Stimulated activated CD4-positive, alpha-beta T cell treated with anti-CD3 and anti-CD28 coated beads, Interleukin-12 subunit alpha, Interleukin-12 subunit beta, amount 100 ng/mL, for 24 hours (primary cell): ENCODE measurements at regions not wholly inside any gene's neighbourhood (a gene's known extent, or its start where the extent isn't known, plus 50 kb on each side); places are given as distances from the start of the nearest gene placed in this dataset.

Source experiments
- DNase-seq, 2 experiments: peaks; one replicate each; pipeline ENCODE4 v3.0.0-alpha.2; 2020; ENCODE audit warnings: low read depth in 2 of 2

DNA sequence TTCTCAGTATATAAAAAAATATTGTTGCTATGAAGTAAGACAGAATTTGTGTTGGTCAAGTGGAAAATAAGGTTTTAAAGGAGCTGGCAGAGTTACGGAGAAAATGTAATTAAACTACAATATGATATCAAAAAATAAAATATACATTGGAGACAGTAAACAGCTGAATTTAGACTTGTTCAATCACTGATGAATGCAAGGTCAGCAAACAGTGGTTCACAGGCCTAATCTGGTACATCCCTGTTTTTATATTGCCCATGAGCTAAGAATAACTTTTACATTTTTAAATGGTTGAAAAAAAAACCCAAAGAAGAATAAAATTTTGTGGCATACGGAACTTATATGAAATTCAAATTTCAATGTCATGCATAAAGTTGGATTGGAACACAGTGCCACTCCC, 131.0 kb upstream of the TRIB2 start:
- no peak for DNase-seq

DNA sequence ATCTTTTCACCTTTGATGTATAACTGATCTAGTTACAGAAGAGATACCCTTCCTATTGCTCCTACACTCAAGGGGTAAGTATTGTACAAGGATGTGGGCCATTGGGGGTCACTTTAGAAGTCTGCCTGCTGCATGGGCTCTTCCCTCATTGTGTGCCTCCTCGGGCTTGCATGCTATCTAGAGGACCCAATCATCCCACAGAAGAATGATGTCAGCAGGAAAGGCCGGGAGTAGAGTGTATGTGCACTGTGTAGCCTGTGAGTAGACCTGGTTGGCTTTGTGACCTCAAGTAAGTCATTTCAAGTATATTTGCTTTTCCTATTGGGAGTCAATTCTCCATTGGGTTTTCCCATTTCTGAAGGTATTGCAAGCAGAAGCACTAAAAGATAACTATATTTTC, 129.5 kb upstream of the TRIB2 start:
- no peak for DNase-seq

DNA sequence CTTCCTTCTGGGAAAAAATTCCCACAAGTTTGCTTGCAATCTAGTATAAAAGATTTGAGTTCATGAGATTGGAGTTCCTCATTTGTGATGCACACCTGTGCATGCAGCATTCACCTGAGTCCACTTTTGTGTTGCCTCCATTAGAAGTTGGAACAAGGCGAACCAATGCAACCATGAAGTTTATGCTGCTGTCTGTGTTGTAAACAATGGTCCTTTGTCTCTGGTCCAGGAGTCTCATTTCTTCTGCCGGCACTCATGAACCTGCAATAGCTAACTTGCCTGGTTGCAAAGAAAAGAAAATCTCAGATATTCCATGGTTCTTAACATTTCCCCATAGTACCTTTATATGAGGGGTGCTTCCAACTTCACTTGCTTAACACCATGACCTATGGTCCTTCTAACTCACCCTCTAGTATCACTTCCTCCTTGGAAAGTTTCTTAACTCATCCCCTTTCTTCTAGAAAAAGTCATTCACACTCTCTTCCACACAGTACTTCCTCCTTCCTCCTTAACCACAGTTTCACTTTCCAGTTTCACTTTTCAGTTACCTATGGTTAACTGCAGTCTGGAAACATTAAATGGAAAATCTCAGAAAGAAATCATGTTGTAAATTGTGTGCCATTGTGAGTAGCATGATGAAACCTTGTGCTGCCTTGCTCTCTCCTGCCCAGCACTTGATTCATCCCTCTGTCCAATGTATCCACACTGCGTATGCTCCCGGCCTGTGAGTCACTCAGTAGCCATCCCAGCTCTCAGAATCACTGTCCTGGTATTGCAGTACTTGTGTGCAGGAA, 128.8 kb upstream of the TRIB2 start:
- no peak for DNase-seq

DNA sequence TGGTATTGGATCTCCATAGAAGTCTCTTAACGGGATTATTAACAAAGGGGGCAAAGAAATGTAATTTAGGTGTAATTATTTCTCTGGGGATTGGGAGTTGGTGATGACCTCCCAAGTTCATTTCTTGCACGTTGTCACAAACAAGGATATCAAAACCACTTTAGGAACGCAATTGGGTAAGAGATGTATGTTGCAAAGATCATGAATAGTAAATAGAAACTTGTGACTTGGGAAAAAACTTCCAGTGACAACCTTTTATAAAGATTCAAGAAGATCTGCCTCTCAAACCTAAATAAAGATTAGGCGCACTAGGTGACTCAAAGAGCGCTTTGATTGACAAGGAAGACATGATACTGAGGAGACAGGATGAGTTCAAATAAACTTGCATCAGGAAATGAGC, 127.8 kb upstream of the TRIB2 start:
- DNase-seq, result no peak

DNA sequence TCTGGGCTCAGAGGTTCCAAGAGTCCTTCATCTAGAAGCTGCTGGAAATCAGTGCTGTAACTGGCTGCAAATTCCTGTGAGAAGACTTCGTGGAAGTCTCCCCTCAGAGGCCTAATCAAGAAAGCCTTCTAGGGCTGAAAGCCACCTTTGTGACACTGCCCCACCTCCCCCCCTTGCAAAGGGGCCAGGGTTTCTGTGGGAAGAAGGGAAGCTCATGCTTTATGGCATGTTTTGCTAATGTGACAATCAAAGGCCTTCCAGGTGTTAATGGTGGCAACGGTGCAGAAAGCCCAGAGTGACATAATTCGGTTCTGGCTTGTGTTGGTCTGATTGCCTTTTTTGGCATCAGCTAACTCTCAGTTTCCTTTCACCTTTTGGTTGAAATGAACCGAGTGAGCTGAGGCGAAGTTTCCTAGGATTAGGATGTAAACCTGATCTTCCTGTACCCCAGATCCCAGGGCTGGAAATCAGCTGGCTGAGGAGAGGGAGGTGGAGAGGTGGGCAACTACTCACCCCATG, 126.9 kb upstream of the TRIB2 start:
- DNase-seq, result no peak

DNA sequence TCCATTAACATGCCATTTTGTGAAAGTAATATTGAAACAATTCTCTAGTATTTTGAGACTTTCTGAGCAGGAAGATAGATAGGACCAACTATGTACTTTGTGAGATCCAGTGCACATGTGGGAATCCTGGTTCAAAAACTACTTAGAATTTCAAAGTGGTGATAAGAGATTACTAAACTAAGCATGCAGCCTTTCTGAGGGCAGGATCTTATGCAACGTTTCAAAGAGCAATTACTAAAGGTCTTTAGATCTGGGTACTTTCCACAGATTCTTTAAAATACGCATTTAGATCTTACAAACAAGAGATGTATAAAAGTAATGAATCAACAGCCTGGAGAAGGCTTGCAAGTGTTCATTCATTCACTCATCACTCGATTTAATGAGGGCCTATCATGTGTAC, 124.4 kb upstream of the TRIB2 start:
- DNase-seq, result no peak

DNA sequence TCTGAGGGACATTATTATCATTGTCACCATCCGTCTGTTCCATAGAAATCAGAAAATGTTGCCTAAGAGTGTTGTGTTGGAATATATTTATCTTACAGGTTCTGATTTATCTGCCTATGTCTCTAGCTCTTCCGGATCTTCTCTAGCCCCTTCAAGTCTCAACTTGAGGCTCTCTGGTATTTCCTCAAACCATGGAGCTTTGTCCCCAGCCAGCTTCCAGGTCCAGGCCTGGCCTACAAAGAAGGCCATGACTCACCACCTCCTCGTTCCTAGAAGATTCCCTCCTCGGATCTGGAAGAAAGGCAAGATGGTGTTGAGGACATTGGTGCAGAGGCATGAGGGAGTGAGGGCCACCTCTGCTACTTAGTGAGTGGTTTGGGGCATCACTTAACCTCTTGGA, 122.1 kb upstream of the TRIB2 start:
- DNase-seq, result no peak

DNA sequence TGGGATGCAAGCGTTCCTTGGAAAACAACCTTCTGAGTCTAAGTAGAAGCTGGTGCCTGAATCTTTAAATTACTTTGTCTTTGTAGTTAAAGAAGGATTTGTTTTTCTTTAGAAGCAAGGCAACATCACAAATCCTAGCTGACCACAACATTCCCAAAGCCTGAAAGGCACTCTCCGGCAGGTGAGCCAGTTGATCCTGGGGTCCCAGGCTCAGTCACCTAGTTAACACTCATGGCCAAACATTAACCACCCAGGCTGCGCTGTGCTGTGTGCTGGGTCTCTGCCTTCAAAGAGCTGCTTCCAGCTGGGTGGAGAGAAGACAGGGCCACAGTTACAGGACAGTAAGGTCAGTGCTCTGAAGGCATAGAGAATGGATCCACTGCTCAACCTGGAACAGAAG, 120.0 kb upstream of the TRIB2 start:
- DNase-seq, result no peak

DNA sequence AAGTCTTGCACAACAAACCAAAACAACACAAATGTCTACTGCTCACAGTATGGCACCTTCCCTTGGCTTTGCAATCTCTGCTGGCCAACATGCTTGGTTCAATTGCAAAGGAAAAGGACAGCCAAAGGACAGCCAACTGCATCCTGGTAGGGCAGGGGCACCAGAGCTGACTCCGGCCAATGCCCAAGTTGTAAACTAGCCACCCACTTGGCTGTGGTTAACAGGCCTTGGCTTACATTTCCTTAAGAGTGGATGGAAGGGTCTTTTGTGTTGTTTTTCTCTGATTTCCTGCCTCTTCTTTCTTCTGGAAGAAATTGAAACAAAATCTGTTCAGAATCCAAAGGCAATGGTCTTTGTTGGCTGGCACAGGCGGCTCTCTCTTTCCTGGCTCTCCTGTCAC, 119.1 kb upstream of the TRIB2 start:
- no peak for DNase-seq

DNA sequence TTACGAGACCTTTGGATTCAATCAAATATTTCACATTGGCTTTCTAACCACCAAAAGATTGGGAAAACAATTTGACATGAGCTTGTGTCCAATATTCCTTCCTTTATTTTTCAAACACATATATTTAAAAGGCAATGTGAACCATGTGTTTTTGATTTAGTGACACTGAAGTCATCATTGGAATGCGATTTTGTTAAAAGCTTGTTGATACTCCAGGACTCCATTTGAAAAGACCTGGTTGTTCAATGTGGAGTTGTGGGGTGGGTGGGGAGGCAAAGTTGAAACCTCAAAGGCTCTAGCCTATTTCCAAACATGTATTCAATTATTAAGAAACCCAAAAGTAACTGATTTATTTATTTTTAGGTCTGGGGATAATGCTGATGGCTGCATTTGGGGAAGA, 114.1 kb upstream of the TRIB2 start:
- DNase-seq, result no peak

DNA sequence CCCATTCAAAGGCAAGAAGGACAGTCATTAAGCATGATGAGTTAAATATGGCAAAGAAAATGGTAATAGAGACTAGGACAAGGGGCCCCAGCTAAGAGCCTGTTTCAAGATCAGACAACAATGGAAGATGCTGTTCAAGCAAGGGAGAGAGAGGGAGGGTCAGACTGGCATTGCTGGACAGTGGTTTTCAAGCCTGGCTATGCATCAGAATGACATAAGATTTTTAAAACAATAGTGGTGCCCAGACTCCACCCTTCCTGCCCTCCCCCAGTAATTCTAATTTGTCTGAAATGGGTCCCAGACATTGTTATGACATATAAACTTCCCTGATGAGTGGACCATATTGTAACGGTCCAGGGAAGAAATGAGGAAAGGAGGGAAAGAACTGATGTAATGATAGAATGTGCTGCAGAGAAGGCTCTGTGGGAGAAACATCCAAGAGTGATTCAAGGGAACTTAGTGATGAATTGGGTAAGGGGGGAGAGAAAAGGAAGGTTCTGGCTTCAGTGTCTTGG, 112.9 kb upstream of the TRIB2 start:
- no peak for DNase-seq

DNA sequence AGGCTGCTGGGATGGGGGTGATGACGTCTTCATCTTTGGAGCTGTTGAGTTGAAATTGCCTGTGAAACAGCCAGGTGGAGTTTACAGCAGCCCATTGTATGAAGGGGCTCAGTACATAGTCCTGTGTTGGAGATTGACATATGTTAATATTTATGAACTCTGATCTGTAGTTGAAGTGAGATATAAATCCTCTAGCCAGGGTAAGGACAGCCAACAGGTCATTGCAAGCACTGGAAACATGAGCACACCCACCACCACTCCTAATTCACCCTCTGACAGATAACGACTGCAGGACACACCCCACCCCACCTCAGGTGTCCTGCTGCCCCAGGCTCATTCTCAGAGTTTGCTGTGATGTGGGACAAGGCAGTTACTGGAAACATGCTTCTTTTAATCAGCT, 112.4 kb upstream of the TRIB2 start:
- no peak for DNase-seq

DNA sequence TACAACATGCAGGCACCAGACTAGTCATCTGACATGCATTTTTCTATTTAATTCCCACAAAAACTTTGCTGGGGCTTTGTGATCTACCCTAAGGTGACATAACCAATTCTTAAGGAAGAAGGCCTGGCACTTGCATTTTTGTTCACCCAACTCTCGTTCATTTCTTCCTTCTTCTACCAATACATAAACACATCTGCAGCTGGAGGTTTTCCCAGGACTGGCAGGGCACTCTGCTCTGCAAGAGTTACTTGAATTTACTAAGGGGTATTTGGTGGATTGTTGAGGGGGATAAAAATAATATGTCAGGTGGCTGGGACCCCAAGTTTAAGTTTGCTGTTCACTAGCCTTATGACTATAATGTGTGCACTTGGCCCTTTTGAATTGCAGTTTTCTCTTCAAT, 111.4 kb upstream of the TRIB2 start:
- no peak for DNase-seq

DNA sequence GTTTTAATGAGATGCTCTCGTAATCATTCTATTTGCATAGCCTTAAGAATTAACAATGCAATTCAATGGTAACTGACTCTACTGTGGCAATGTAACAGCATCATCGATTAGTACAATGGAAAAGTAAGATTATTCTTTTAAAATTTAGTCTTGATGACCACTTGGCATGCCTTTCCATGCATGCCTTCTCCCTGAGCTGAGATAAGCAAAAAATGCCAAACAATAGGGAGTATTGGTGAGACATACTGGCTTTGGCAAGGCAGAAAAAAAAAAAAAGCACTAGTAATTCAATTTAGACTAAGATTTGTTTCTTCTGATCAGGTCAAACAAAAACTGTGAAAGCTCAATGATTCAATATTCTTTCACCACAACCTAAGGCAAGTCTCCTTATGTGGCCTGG, 110.8 kb upstream of the TRIB2 start:
- DNase-seq, result no peak

DNA sequence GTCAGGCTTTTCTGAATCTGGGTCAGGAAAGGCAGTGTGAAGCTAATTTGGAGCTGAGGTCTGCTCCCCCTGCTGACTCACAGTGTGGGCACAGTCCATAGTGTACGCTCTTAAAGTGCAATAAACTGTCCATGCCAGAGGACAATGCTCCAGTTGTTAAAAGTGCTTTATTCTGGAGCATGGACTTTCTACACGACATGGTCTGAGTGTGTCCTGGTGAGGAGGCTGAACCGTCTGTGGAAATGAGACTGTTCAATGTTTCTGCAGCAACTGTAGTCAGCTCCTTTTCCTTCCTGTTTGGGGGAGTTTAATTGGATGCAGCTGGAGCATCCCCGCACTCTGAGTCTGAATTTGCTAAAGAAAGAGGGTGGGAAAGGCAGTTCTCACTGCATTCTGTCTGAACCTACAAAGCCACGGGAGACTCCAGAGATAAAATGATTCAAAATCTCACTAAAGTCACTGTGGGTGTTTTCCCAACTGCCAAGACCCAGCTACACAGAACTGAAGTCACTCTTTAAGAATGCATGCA, 110.2 kb upstream of the TRIB2 start:
- no peak for DNase-seq

DNA sequence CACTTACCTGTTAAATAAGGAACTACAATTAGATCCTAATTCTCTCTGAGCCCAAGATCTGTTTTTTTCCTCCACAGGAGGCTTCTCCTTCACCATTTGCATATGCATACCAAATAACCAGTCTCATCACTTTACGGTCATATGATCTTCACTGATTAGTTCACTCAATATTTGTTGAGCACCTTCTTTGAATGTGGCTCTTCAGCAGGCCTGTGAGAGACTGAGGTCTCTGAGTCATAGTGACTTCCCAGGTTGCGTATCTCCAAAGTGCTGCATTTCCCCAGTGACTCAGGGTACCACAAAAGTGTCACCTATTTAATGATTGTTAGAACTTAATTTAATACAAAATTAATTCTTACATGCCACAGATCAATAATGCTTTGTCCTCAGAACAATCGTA, 108.8 kb upstream of the TRIB2 start:
- DNase-seq, result no peak

DNA sequence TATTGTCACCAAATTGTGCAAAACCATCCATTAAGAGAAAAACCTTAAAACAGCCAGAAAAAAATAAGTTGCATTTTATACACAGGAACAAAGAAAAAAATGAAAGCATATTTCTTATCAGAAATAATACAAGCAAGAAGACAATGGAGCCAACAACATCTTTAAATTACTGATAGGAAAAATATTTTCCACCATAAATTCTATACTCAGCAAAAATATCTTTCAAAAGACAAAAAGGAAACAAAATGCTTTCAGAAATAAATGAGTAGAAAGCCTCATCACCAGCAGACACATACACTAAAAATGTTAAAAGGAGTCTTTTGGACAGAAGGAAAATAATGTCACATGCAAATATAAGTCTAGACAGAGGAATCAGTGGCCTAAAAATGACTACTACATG, 106.4 kb upstream of the TRIB2 start:
- no peak for DNase-seq

DNA sequence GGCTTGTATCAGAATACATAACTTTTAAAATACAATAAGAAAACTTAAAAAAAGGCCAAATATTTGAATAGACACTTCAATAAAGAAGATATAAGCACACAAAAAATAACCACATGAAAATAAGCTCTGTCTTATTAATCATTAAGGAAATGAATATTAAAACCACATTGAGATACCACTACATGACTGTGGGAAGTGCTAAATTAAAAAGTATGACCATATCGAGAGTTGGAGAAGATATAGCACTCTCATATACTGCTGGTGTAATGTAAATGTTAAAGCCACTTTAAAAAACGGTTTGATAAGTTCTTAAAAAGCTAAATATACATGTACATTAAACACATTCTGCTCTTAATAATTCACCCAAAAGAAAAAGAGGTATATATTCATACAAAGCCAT, 104.6 kb upstream of the TRIB2 start:
- DNase-seq, result no peak

DNA sequence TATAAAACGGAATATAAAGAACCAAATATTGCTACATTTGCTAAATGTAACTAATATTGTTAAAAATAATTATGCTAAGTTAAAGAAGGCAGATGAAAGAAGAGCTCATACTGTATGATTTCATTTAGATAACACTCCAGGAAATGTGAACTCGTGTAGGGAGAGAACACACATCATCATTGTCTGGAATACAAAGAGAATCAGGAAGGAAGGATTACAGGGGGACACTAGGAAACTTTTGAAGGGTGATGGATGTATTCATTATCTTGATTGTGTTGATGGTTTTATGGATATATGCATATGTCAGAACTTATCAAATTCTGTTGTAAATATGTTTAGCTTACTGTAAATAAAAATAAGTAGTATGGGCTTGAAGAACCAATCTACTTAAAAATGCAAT, 104.1 kb upstream of the TRIB2 start:
- DNase-seq, result no peak

DNA sequence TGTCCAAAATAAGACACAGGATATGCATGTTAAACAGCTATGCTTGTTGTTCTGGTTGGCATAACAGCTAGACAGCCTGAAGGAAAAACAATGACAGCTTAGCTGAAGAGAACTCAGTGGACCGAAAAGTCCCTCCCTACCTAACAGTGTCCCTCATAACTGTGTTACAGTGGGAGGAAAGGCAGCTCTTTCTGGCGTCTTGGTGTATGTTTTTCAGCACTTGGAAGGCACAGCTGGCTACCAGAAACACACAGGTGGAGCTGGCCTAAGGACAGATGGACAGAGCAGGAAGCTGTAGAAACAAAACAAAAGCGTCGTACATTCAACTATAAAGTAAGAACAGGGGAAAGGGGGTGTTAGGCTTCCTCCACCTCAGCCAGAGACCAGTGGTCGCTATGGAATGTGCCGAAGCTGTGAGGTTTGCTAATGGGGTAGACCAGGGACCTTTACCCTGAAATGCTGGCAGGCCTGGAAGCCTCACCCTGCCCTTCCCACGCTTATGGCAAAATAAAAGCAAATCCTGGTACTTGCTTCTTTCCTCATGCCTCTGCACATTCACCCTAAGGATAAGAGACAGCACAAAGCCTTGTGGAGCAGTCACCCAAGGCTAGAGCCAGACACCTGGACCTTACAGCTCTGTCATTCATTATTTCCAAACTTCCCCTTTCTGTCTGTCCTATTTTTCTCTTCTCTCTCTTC, 103.5 kb upstream of the TRIB2 start:
- no peak for DNase-seq

DNA sequence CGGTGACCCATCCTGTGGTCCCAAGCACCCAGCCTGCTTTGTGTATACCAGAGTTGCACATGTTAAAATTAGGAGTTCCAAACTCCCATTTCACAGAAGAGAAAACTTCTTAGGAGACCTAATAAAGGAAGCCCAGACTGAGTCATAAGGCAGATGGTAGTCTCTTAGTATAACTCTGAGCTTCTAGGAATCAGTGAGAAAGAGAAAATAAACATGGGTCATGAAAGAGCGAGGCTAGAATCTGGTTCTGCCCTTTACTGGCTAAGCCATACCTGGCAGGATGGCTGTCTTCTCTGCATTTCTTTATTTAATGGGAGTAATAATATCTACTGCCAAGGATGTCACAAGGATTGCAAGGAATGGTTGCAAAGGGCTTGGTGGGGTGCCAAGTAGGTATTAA, 101.2 kb upstream of the TRIB2 start:
- DNase-seq, result no peak

DNA sequence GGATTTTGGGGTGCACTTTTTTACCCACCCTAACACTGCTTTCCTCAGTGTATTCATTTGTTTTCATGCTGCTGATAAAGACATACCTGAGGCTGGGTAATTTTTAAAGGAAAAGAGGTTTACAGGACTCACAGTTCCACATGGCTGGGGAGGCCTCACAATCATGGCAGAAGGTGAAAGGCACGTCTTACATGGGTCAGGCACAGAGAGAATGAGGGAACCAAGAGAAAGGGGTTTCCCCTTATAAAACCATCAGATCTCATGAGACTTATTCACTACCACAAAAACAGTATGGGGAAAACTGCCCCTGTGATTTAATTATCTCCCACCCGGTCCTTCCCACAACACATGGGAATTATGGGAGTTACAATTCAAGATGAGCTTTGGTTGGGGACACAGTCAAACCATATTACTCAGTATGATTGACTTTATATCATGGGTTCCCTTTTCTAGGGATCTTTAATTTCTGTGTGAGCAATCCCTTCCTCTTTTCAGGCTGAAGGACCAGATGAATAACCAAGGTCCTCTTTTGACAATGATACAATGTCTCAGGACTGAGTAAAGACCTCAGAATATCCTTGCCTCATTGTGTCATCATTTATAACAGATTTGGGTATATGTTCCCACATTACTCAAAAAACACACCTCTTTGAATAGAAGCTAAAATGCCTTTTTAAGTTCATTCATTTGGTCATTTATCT, 100.1 kb upstream of the TRIB2 start:
- no peak for DNase-seq
